ENCODE measurements at regions not wholly inside any gene's neighbourhood (a gene's known extent, or its start where the extent isn't known, plus 50 kb on each side); places are given as distances from the start of the nearest gene placed in this dataset.

DNA sequence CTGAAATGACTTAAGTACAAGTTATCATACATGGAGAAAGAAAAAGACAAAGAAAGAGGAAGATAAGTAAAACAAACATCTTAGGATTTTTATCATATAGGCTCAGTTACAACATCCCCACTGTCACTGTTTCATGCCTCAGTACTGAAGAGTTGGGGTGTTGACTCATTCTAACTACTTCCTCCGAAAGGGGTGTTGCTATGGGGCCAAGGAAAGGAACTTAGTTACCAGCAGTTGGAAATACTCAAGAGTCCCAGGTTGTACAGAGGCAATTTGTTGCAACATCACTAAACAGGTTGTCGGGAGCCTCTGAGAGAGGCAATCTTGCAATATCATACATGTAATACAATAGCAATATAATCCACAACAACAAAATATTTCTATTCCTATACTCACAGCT lies 1264.7 kb downstream of the PCDH7 start:
- intact Hi-C loops (cut with micrococcal nuclease): no loop called here
- no peak for DNase-seq
- H3K27me3 ChIP-seq (ENCODE audit: control insufficient read depth, insufficient read depth, low read length): no peaks in the 10 kb centered on the region
- H3K4me3 ChIP-seq (ENCODE audit: low read length): no peak overlapping the region
- WGBS (ENCODE audit: insufficient coverage): 70% methylated on average over 2 of the region's 2 CpGs
- H3K36me3 ChIP-seq (ENCODE audit: control insufficient read depth, insufficient read depth, low read length): no peaks in the 10 kb centered on the region
- Mint-ChIP-seq H3K4me1 (no peaks in the 10 kb centered on the region), H3K36me3 (peaks cover 2% of the 10 kb centered on the region), H3K27me3 (ENCODE audit: low read depth in 2 of 2) (no peaks in the 10 kb centered on the region), H3K27ac (no peak overlapping the region), H3K4me3 (no peak overlapping the region), H3K9me3 (peaks cover 4 to 23% of the 10 kb centered on the region in 2 donors)
- no peak for ATAC-seq
- TF ChIP-seq, protein P1, sequence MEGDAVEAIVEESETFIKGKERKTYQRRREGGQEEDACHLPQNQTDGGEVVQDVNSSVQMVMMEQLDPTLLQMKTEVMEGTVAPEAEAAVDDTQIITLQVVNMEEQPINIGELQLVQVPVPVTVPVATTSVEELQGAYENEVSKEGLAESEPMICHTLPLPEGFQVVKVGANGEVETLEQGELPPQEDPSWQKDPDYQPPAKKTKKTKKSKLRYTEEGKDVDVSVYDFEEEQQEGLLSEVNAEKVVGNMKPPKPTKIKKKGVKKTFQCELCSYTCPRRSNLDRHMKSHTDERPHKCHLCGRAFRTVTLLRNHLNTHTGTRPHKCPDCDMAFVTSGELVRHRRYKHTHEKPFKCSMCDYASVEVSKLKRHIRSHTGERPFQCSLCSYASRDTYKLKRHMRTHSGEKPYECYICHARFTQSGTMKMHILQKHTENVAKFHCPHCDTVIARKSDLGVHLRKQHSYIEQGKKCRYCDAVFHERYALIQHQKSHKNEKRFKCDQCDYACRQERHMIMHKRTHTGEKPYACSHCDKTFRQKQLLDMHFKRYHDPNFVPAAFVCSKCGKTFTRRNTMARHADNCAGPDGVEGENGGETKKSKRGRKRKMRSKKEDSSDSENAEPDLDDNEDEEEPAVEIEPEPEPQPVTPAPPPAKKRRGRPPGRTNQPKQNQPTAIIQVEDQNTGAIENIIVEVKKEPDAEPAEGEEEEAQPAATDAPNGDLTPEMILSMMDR (IDR thresholded peaks at IDR 0.05): no peak
- H3K27ac ChIP-seq (ENCODE audit: low read length): no peak overlapping the region
- H3K9me3 ChIP-seq (ENCODE audit: control insufficient read depth, insufficient read depth, low read length): peaks cover 3% of the 10 kb centered on the region
- no peaks in the 10 kb centered on the region for H3K4me1 ChIP-seq (ENCODE audit: control insufficient read depth, insufficient read depth, low read length)

GRCh38 chr4:31995943-31996901 lies 1276.1 kb downstream of the PCDH7 start:
- 94% methylated on average over 55 of the region's 55 CpGs for WGBS (ENCODE audit: insufficient coverage)
- TF ChIP-seq, protein P1 (IDR thresholded peaks at IDR 0.05): no peak
- peaks cover 4 to 21% of the 10 kb centered on the region in 2 donors for H3K9me3 Mint-ChIP-seq
- H3K27ac ChIP-seq (ENCODE audit: low read length): no peak overlapping the region
- H3K9me3 ChIP-seq (ENCODE audit: control insufficient read depth, insufficient read depth, low read length): peaks cover 2% of the 10 kb centered on the region
- H3K36me3 Mint-ChIP-seq: no peaks in the 10 kb centered on the region
- no peak for DNase-seq
- no peak overlapping the region for H3K27ac Mint-ChIP-seq
- no peak for ATAC-seq
- H3K4me3 Mint-ChIP-seq: no peak overlapping the region
- H3K27me3 ChIP-seq (ENCODE audit: control insufficient read depth, insufficient read depth, low read length): no peaks in the 10 kb centered on the region
- no peaks in the 10 kb centered on the region for H3K27me3 Mint-ChIP-seq (ENCODE audit: low read depth in 2 of 2)
- no peaks in the 10 kb centered on the region for H3K4me1 Mint-ChIP-seq
- H3K4me3 ChIP-seq (ENCODE audit: low read length): no peak overlapping the region
- H3K36me3 ChIP-seq (ENCODE audit: control insufficient read depth, insufficient read depth, low read length): no peaks in the 10 kb centered on the region
- intact Hi-C loops (cut with micrococcal nuclease): no loop called here
- no peaks in the 10 kb centered on the region for H3K4me1 ChIP-seq (ENCODE audit: control insufficient read depth, insufficient read depth, low read length)

GRCh38 chr4:31998807-31999206 lies 1278.6 kb downstream of the PCDH7 start:
- Mint-ChIP-seq H3K4me3 (no peak overlapping the region), H3K4me1 (no peaks in the 10 kb centered on the region), H3K27ac (no peak overlapping the region), H3K27me3 (ENCODE audit: low read depth in 2 of 2) (no peaks in the 10 kb centered on the region), H3K36me3 (no peaks in the 10 kb centered on the region), H3K9me3 (peaks cover 4 to 18% of the 10 kb centered on the region in 2 donors)
- intact Hi-C loops (cut with micrococcal nuclease): no loop called here
- no peaks in the 10 kb centered on the region for H3K4me1 ChIP-seq (ENCODE audit: control insufficient read depth, insufficient read depth, low read length)
- peaks cover 2% of the 10 kb centered on the region for H3K9me3 ChIP-seq (ENCODE audit: control insufficient read depth, insufficient read depth, low read length)
- WGBS (ENCODE audit: insufficient coverage): no CpG with 5 or more reads among the region's 2 CpGs
- no peak overlapping the region for H3K27ac ChIP-seq (ENCODE audit: low read length)
- H3K27me3 ChIP-seq (ENCODE audit: control insufficient read depth, insufficient read depth, low read length): no peaks in the 10 kb centered on the region
- TF ChIP-seq, protein P1 (IDR thresholded peaks at IDR 0.05): no peak
- ATAC-seq (no peak), DNase-seq (no peak)
- H3K4me3 ChIP-seq (ENCODE audit: low read length): no peak overlapping the region
- H3K36me3 ChIP-seq (ENCODE audit: control insufficient read depth, insufficient read depth, low read length): no peaks in the 10 kb centered on the region

Data from natural killer cell (primary cell).